Inferior parietal cortex (tissue), 1 donor: ENCODE measurements at regions not wholly inside any gene's neighbourhood (a gene's known extent, or its start where the extent isn't known, plus 50 kb on each side); places are given as distances from the start of the nearest gene placed in this dataset.

ENCODE experiments used
- DNase-seq: peaks from one replicate; pipeline ENCODE4 v3.0.0-alpha.2; 2016; ENCODE audit errors: extremely low spot score

- DNase-seq = no peak
Measured at GRCh38 chr6:48057601-48058000, 53.4 kb downstream of the PTCHD4 start.

GRCh38 chr6:48048451-48049146 is 62.4 kb downstream of the PTCHD4 start:
- DNase-seq = no peak

DNA sequence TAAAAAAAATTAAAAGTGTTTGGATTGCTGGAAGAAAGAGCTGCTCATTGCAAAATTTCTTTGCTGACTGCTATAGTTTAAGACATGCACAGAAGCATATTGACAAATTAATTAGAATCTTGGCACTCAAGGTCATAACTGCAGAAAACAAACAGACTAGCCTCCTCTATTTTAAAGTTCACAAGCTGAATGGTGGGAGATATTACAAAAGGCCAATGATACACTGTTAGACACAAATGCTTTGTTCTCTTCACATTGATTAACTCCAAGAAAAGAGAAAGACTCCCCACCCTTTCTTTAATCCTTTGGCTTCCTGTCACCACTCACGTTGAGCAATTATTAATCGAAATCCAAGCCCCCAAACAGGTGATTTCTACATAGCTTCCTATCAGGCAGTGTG is 69.1 kb downstream of the PTCHD4 start:
- no peak for DNase-seq

GRCh38 chr6:48037946-48038345 is 73.1 kb downstream of the PTCHD4 start:
- DNase-seq = no peak

- no peak for DNase-seq
Measured at GRCh38 chr6:48036316-48036715, 74.7 kb downstream of the PTCHD4 start.

DNA sequence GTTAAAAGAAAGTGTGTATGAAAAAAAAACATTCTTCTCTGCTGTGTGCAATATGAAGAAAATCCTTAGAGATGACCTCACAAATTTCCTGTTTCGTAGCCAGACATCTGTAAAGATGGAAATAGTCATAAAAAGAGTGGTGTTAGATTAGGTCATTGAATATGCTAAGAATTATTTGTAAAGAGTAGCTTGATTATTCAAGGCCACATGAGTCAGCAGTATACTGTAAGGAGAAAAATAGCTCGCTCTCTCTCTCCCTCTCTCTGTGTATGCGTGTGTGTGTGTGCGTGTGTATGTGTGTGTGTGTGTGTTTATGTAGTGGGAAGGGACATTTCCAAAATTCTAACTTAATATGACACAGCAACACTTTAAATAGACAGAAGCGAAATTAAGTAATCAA is 78.8 kb downstream of the PTCHD4 start:
- DNase-seq = no peak

- no peak for DNase-seq
Measured at GRCh38 chr6:48031711-48032110, 79.3 kb downstream of the PTCHD4 start.

DNA sequence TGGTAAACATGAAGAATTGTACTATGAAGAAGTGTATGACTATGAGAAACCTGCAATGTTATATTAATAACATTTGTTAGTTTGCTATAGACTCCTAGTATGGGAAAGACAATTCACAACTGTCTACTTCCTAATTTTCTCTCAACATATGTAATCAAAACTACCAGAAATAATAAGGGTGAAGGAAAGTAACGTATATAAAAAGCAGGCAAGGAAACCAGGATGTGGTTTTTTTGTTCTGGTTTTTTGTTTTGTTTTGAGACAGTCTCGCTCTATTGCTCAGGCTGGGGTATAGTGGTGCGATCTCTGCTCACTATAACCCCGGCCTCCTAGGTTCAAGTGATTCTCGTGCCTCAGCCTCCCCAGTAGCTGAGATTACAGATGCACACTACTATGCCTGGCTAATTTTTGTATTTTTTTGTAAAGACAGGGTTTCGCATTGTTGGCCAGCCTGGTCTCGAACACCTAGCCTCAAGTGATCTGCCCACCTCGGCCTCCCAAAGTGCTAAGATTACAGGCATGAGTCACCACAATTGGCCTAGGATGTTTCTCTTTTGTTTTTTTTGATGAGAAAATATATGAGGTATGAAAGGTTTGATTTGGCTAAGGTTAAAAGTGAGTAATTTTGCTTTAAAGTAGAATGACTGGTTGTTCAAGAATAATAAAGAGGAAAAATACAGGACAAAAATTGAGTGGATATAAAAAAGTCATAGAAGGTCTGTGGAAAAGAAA is 83.1 kb downstream of the PTCHD4 start:
- no peak for DNase-seq

- DNase-seq = no peak
Measured at GRCh38 chr6:48024956-48025355, 86.0 kb downstream of the PTCHD4 start.

GRCh38 chr6:48021904-48022303 is 89.1 kb downstream of the PTCHD4 start:
- DNase-seq = no peak

- DNase-seq = no peak
Measured at GRCh38 chr6:48016020-48016755, 94.8 kb downstream of the PTCHD4 start.

- DNase-seq = no peak
Measured at GRCh38 chr6:47992809-47993208, 118.2 kb downstream of the PTCHD4 start.

DNA sequence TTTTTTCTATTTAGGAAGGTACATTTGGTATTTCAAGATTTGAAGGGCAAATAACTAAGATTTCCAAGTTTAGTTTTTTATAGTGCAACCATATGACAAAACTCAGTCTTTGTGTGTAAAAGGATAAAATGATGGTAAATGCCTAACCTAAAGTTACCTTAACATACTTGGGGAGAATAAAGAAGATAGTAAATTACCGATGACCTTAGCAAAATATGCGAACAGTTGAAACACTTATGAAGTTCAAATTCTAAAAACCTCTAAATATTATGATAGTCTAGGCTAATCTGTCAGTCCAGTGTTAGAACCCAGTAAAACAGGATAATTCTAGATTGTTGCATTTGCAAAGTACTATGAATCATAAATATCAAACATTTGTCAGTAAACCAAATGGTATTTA is 127.5 kb downstream of the PTCHD4 start:
- no peak for DNase-seq

DNA sequence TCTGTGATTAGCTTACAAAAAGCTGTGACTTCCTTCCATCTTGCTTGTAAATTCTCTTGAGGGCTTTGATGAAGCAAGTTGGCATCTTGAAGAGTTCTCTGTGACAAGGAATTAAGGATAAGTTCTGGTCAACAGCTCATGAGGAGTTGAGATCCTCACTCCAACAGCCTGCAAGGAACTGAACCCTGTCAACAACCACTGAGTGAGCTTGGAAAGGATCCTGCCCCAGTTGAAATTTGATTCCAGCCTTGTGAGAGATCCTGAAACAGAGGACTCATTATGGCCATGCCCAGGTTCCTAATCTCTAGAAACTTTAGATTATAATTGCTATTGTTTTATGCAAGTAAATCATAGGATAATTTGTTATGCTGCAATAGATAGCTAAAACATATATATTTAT is 133.7 kb downstream of the PTCHD4 start:
- no peak for DNase-seq

- no peak for DNase-seq
Measured at GRCh38 chr6:47974106-47974505, 136.9 kb downstream of the PTCHD4 start.

GRCh38 chr6:47970826-47971225 is 140.2 kb downstream of the PTCHD4 start:
- no peak for DNase-seq

DNA sequence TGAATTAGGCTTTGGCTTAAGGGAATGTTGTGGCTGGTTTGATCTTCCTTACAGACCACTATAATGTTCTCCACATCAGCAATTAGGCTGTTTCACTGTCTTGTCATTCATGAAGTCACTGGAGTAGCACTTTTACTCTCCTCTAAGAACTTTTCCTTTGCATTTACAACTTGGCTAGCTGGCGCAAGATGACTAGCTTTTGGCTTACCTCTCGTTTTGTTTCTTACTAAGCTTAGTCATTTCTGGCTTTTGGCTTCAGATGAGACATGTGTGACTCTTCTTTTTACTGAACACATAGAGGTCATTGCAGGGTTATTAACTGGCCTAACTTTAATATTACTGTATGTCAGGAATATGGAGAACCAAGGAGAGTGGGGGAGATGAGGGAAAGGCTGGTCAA is 143.2 kb downstream of the PTCHD4 start:
- DNase-seq = no peak

DNA sequence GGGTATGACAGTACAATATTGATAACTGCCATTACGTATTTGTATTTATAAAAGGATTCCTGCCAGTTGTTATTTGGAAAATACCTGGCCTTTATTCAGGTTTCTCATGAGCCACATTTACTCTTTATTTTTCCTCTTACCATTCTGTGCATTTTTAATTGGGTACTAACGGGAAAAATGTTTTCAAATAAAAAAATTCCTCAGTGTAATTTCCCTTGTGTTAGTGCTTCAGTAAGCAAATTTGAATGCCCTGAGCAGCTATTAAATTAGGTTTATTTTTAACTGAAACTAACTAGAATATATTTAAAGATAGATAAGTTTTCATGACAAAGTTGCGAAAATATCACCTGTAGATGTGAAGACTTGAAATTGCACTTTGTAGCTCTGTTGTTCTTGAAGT is 146.0 kb downstream of the PTCHD4 start:
- no peak for DNase-seq

DNA sequence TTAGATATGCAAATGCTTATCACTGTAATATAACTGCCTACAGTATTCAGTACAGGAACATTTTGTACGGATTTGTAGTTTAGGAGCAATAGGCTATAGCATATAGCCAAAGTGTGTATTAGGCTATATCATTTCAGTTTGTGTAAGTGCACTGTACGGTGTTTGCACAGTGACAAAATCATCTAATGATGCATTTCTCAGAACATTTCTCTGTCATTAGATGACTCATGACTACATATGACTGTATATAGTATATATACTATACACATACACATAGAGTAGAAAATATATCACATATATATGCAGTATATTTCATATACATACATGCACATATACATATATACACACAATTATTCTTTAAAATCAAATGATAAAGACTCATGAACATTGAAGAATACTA is 158.4 kb downstream of the PTCHD4 start:
- no peak for DNase-seq

- DNase-seq = no peak
Measured at GRCh38 chr6:47944846-47945245, 163.0 kb downstream of the OPN5 start.

GRCh38 chr6:47938405-47938804 is 156.6 kb downstream of the OPN5 start:
- DNase-seq = no peak

GRCh38 chr6:47936820-47937219 is 155.0 kb downstream of the OPN5 start:
- no peak for DNase-seq

GRCh38 chr6:47934023-47934422 is 152.2 kb downstream of the OPN5 start:
- no peak for DNase-seq
